GM12878 (cell line): ENCODE measurements at regions not wholly inside any gene's neighbourhood (a gene's known extent, or its start where the extent isn't known, plus 50 kb on each side); places are given as distances from the start of the nearest gene placed in this dataset.
A peak's percentile ranks its signal among the peaks of the same experiment; 100 is the strongest.

Experiments
- ATAC-seq: fragments of 200-7000 bp; cut with Tn5 transposase; 3 replicates; pipeline ENCODE4 v1.9.1; 2020; ENCODE audit warnings: mild to moderate bottlenecking, moderate library complexity
- BruUV-seq: library from RNA; stranded (reverse); fragments of 400-500 nt; replicated peaks from 2 replicates; lab custom pipeline; 2021; lab: Mats Ljungman, UMichigan
- CTCF ChIA-PET: fragments of 300-600 bp; sonication (Branson Sonifier 250); formaldehyde crosslinking; extraction: SDS; loops from one replicate; lab custom pipeline; 2021; ENCODE audit warnings: inconsistent platforms; lab: Yijun Ruan, JAX
- POLR2A ChIA-PET: fragments of 350-600 bp; formaldehyde crosslinking; extraction: SDS; loops from one replicate; lab custom pipeline; 2021; ENCODE audit warnings: inconsistent platforms; lab: Charles Lee
- RAD21 ChIA-PET: fragments of 300-600 bp; sonication (Branson Sonifier 250); formaldehyde crosslinking; loops from one replicate; lab custom pipeline; 2023; ENCODE audit warnings: antibody characterized with exemption; ENCODE audit not compliant: unreplicated experiment; lab: Charles Lee
- SMC1A ChIA-PET: fragments of 300-600 bp; sonication (Branson Sonifier 250); formaldehyde crosslinking; loops from one replicate; lab custom pipeline; 2023; ENCODE audit not compliant: unreplicated experiment, uncharacterized antibody; lab: Charles Lee
- DNase-seq: peaks from one replicate; pipeline ENCODE4 v3.0.0-alpha.2; 2011; ENCODE audit warnings: low read depth, low spot score
- FAIRE-seq: peaks from 3 replicates; lab custom pipeline; 2011; peaks lifted over from hg19 to GRCh38; lab: Jason Lieb, UNC
- H2AFZ ChIP-seq: 2 replicates; pipeline ENCODE4 v1.6.0; 2011; ENCODE audit warnings: low read depth, low read length, control low read depth; ENCODE audit not compliant: control insufficient read depth
- H3K27ac ChIP-seq: 2 replicates; pipeline ENCODE4 v1.5.1; 2011; ENCODE audit warnings: control low read depth; ENCODE audit not compliant: control insufficient read depth, insufficient read depth
- H3K27me3 ChIP-seq, 2 experiments: replicated peaks in 1 of 2; 2 replicates each; pipeline versions ENCODE4 v1.6.0 to v1.6.1; 2011; ENCODE audit warnings: low read length in 1 of 2; ENCODE audit not compliant: control insufficient read depth in 2 of 2, insufficient read depth in 2 of 2
- H3K36me3 ChIP-seq, 2 experiments: 2 replicates each; pipeline ENCODE4 v1.5.1; 2011; ENCODE audit warnings: low read length in 1 of 2; ENCODE audit not compliant: control insufficient read depth in 2 of 2, insufficient read depth in 2 of 2
- H3K4me1 ChIP-seq: 2 replicates; pipeline ENCODE4 v1.6.1; 2011; ENCODE audit warnings: mild to moderate bottlenecking, low read length, moderate library complexity, mixed read lengths; ENCODE audit not compliant: control insufficient read depth, insufficient read depth
- H3K4me2 ChIP-seq: 2 replicates; pipeline ENCODE4 v1.6.0; 2011; ENCODE audit warnings: control low read depth; ENCODE audit not compliant: control insufficient read depth, insufficient read depth
- H3K4me3 ChIP-seq: fragments of 200-600 bp; sonication (generic); 2 replicates; pipeline ENCODE4 v1.5.1; 2016
- H3K79me2 ChIP-seq: 2 replicates; pipeline ENCODE4 v1.6.0; 2011; ENCODE audit warnings: low read length; ENCODE audit not compliant: control insufficient read depth, insufficient read depth
- H3K9ac ChIP-seq: 2 replicates; pipeline ENCODE4 v1.8.0; 2011; ENCODE audit warnings: low read length, control low read depth, mixed read lengths; ENCODE audit not compliant: control insufficient read depth, insufficient read depth
- H3K9me3 ChIP-seq: replicated peaks from 3 replicates; pipeline ENCODE4 v1.5.1; 2011; ENCODE audit warnings: mild to moderate bottlenecking, low read length; ENCODE audit not compliant: control insufficient read depth, insufficient read depth
- H4K20me1 ChIP-seq: 2 replicates; pipeline ENCODE4 v1.6.0; 2011; ENCODE audit not compliant: control insufficient read depth, insufficient read depth
- EED ChIP-seq: sonication (generic); IDR thresholded peaks from 2 replicates; pipeline ENCODE4 v1.6.1; 2016; ENCODE audit warnings: antibody characterized with exemption, low read depth
- EZH2 ChIP-seq: IDR thresholded peaks from 2 replicates; pipeline ENCODE4 v1.6.1; 2012; ENCODE audit warnings: low read depth, mild to moderate bottlenecking, control low read depth, inconsistent platforms, low read length, borderline replicate concordance; ENCODE audit not compliant: control insufficient read depth
- SMC3 ChIP-seq: IDR thresholded peaks from 2 replicates; pipeline ENCODE4 v1.6.1; 2011; ENCODE audit warnings: low read length, improper control_type of control experiment, borderline replicate concordance
- STAT1 ChIP-seq: fragments of 450-650 bp; conservative IDR thresholded peaks from 2 replicates; pipeline ENCODE4 v1.6.1; 2014; ENCODE audit warnings: antibody characterized with exemption, mild to moderate bottlenecking
- WGBS: methylation state at CpG from one replicate; pipeline ENCODE4 v1.1.6; 2016; ENCODE audit warnings: low lambda C conversion rate; ENCODE audit not compliant: insufficient replicate concordance, insufficient coverage; ENCODE audit errors: missing lambda C conversion rate; 5-methylcytosine and 5-hydroxymethylcytosine counted together
- in situ Hi-C: fragments of 300-500 bp; cut with MboI; formaldehyde crosslinking; loops from 9 replicates; pipeline ENCODE4 v1.14.3; 2018; ENCODE audit warnings: mixed read lengths
- intact Hi-C: fragments of 100-400 bp; cut with micrococcal nuclease; formaldehyde crosslinking; loops from one replicate; pipeline ENCODE4 v1.14.2; 2022; ENCODE audit not compliant: unreplicated experiment

GRCh38 chr2:228681426-228681825 lies 499.9 kb upstream of the SPHKAP start:
- ChIA-PET RAD21 (no interaction called here), CTCF (no interaction called here), POLR2A (no interaction called here)
- H3K4me3 ChIP-seq, result no peak overlapping the region
- H3K27ac ChIP-seq, result no peak overlapping the region
- 18% methylated on average over 5 of the region's 5 CpGs for WGBS
- H3K9ac ChIP-seq, result no peak overlapping the region
- BruUV-seq, result no TSS peak
- H3K4me1 ChIP-seq, result no peaks in the 10 kb centered on the region
- no peaks in the 10 kb centered on the region for H3K36me3 ChIP-seq
- no peak overlapping the region for H2AFZ ChIP-seq
- H4K20me1 ChIP-seq, result no peaks in the 10 kb centered on the region
- H3K27me3 ChIP-seq, result no peaks in the 10 kb centered on the region
- in situ Hi-C loops, result no loop called here
- FAIRE-seq, result no peak
- no peaks in the 10 kb centered on the region for H3K79me2 ChIP-seq
- no peak for TF ChIP-seq STAT1
- 0 out of 2 replicates have a peak, but pooled peaks have one; percentile 13 for TF ChIP-seq SMC3
- TF ChIP-seq, all 136 proteins: peak for 1
- peak; percentile 27; the same call in 2 of the 3 replicates for ATAC-seq
- SMC1A ChIA-PET, result no interaction called here
- no peaks in the 10 kb centered on the region for H3K9me3 ChIP-seq
- H3K4me2 ChIP-seq, result no peak overlapping the region
- intact Hi-C loops, result no loop called here
- no peak for DNase-seq

- intact Hi-C loops (no loop called here), in situ Hi-C loops (no loop called here)
- WGBS, result 34% methylated on average over 4 of the region's 4 CpGs
- no peak overlapping the region for H2AFZ ChIP-seq
- DNase-seq (no peak), ATAC-seq (no peak), FAIRE-seq (no peak)
- no TSS peak for BruUV-seq
- H3K4me3 ChIP-seq, result no peak overlapping the region
- ChIA-PET SMC1A (no interaction called here), RAD21 (no interaction called here), POLR2A (no interaction called here), CTCF (no interaction called here)
- no peaks in the 10 kb centered on the region for H3K36me3 ChIP-seq
- H3K9ac ChIP-seq, result no peak overlapping the region
- no peaks in the 10 kb centered on the region for H3K79me2 ChIP-seq
- no peaks in the 10 kb centered on the region for H4K20me1 ChIP-seq
- no peak for TF ChIP-seq EED
- no peak for TF ChIP-seq EZH2
- no peaks in the 10 kb centered on the region for H3K4me1 ChIP-seq
- H3K27ac ChIP-seq, result no peak overlapping the region
- no peaks in the 10 kb centered on the region for H3K9me3 ChIP-seq
- H3K4me2 ChIP-seq, result no peak overlapping the region
- H3K27me3 ChIP-seq, result no peaks in the 10 kb centered on the region
Observed at GRCh38 chr2:228678110-228678509, 496.6 kb upstream of the SPHKAP start.
